IMR-90 (cell line): ENCODE measurements at regions not wholly inside any gene's neighbourhood (a gene's known extent, or its start where the extent isn't known, plus 50 kb on each side); places are given as distances from the start of the nearest gene placed in this dataset.

Experiments
- ATAC-seq: fragments of 200-7000 bp; cut with Tn5 transposase; 2 replicates; pipeline ENCODE4 v1.9.1; 2020; ENCODE audit warnings: low read depth, mild to moderate bottlenecking, moderate library complexity
- BruUV-seq: library from RNA; stranded (reverse); fragments of 400-500 nt; replicated peaks from 2 replicates; lab custom pipeline; 2021; lab: Mats Ljungman, UMichigan
- CTCF ChIA-PET: fragments of 300-600 bp; formaldehyde crosslinking; extraction: SDS; loops from one replicate; lab custom pipeline; 2021; ENCODE audit warnings: antibody characterized with exemption; lab: Yijun Ruan, JAX
- POLR2A ChIA-PET: fragments of 300-600 bp; sonication (Branson Sonifier 250); formaldehyde crosslinking; loops from one replicate; lab custom pipeline; 2022; ENCODE audit warnings: antibody characterized with exemption; ENCODE audit not compliant: unreplicated experiment; lab: Charles Lee
- DNase-seq: peaks from one replicate; pipeline ENCODE4 v3.0.0; 2013
- H2AFZ ChIP-seq: replicated peaks from 2 replicates; pipeline ENCODE3; 2013; ENCODE audit warnings: low read length, mild to moderate bottlenecking; ENCODE audit not compliant: poor library complexity
- H2AK5ac ChIP-seq: 2 replicates; pipeline ENCODE4 v1.6.1; 2013; ENCODE audit warnings: low read depth, low read length, inconsistent platforms
- H2AK9ac ChIP-seq: replicated peaks from 2 replicates; pipeline ENCODE3; 2013; ENCODE audit warnings: mild to moderate bottlenecking, low read depth, low read length, moderate library complexity; ENCODE audit not compliant: poor library complexity
- H2BK120ac ChIP-seq: 2 replicates; pipeline ENCODE4 v1.6.1; 2013; ENCODE audit warnings: low read depth, low read length, inconsistent platforms
- H2BK15ac ChIP-seq: 3 replicates; pipeline ENCODE4 v1.6.1; 2013; ENCODE audit warnings: low read depth, low read length, inconsistent platforms
- H2BK20ac ChIP-seq: 2 replicates; pipeline ENCODE4 v1.6.1; 2013; ENCODE audit warnings: low read depth, mild to moderate bottlenecking, inconsistent platforms, low read length, moderate library complexity
- H2BK5ac ChIP-seq: 2 replicates; pipeline ENCODE4 v1.6.1; 2013; ENCODE audit warnings: mild to moderate bottlenecking, low read depth, low read length, inconsistent platforms; ENCODE audit not compliant: poor library complexity, severe bottlenecking
- H3K14ac ChIP-seq: replicated peaks from 2 replicates; pipeline ENCODE4 v1.6.1; 2013; ENCODE audit warnings: low read depth, low read length, inconsistent platforms
- H3K18ac ChIP-seq: 2 replicates; pipeline ENCODE4 v1.6.1; 2013; ENCODE audit warnings: low read depth, low read length, control low read depth
- H3K23ac ChIP-seq: 2 replicates; pipeline ENCODE4 v1.6.1; 2013; ENCODE audit warnings: low read depth, low read length, inconsistent platforms
- H3K27ac ChIP-seq: 2 replicates; pipeline ENCODE4 v1.5.1; 2013; ENCODE audit warnings: mild to moderate bottlenecking, control low read depth, low read length; ENCODE audit not compliant: insufficient read depth
- H3K27me3 ChIP-seq: 2 replicates; pipeline ENCODE4 v1.6.1; 2013; ENCODE audit warnings: low read length; ENCODE audit not compliant: control insufficient read depth, insufficient read depth
- H3K36me3 ChIP-seq: 2 replicates; pipeline ENCODE4 v1.6.1; 2013; ENCODE audit warnings: low read length, mixed read lengths; ENCODE audit not compliant: control insufficient read depth, insufficient read depth
- H3K4ac ChIP-seq: 2 replicates; pipeline ENCODE4 v1.6.1; 2013; ENCODE audit warnings: low read depth, low read length, inconsistent platforms
- H3K4me1 ChIP-seq: 2 replicates; pipeline ENCODE4 v1.6.1; 2013; ENCODE audit warnings: low read length, mixed read lengths; ENCODE audit not compliant: control insufficient read depth, insufficient read depth
- H3K4me2 ChIP-seq: 2 replicates; pipeline ENCODE4 v1.6.1; 2013; ENCODE audit warnings: low read depth, mild to moderate bottlenecking, control low read depth, low read length, moderate library complexity
- H3K4me3 ChIP-seq: 2 replicates; pipeline ENCODE4 v1.5.1; 2013; ENCODE audit warnings: low read depth, mild to moderate bottlenecking, control low read depth, low read length, moderate library complexity; ENCODE audit not compliant: insufficient read depth
- H3K56ac ChIP-seq: 2 replicates; pipeline ENCODE4 v1.6.1; 2013; ENCODE audit warnings: low read length, inconsistent platforms; ENCODE audit not compliant: insufficient read depth; ENCODE audit errors: extremely low read depth
- H3K79me1 ChIP-seq, 2 experiments: 2 replicates each; pipeline ENCODE4 v1.6.1; 2013; ENCODE audit warnings: low read length in 2 of 2, inconsistent platforms in 1 of 2, low read depth in 1 of 2
- H3K9ac ChIP-seq: 2 replicates; pipeline ENCODE4 v1.6.1; 2013; ENCODE audit warnings: low read depth, low read length, control low read depth
- H3K9me1 ChIP-seq: 2 replicates; pipeline ENCODE4 v1.6.1; 2013; ENCODE audit warnings: low read length, inconsistent platforms; ENCODE audit not compliant: insufficient read depth
- H3K9me3 ChIP-seq: 2 replicates; pipeline ENCODE4 v1.6.1; 2013; ENCODE audit warnings: low read length; ENCODE audit not compliant: control insufficient read depth, insufficient read depth
- H4K20me1 ChIP-seq: 2 replicates; pipeline ENCODE4 v1.6.1; 2013; ENCODE audit warnings: low read length, inconsistent platforms; ENCODE audit not compliant: insufficient read depth
- H4K5ac ChIP-seq: 2 replicates; pipeline ENCODE4 v1.6.1; 2013; ENCODE audit warnings: mild to moderate bottlenecking, low read depth, low read length, control low read depth
- H4K8ac ChIP-seq, 2 experiments: 2 replicates each; pipeline ENCODE4 v1.6.1; 2013; ENCODE audit warnings: low read depth in 2 of 2, low read length in 2 of 2, control low read depth in 1 of 2, inconsistent platforms in 1 of 2
- H4K91ac ChIP-seq: 2 replicates; pipeline ENCODE4 v1.6.1; 2013; ENCODE audit warnings: low read depth, low read length, inconsistent platforms; ENCODE audit not compliant: insufficient read depth
- CEBPB ChIP-seq: IDR thresholded peaks from 2 replicates; pipeline ENCODE4 v1.6.1; 2012; ENCODE audit warnings: low read depth, low read length, improper control_type of control experiment
- RFX5 ChIP-seq: IDR thresholded peaks from 2 replicates; pipeline ENCODE4 v1.8.0; 2012; ENCODE audit warnings: low read depth, mild to moderate bottlenecking, low read length, moderate library complexity
- WGBS, 2 experiments: methylation state at CpG; one replicate each; pipeline versions ENCODE4 v1.1.5 to v1.1.7; 2013; ENCODE audit warnings: missing lambda C conversion rate in 2 of 2; ENCODE audit not compliant: insufficient read length in 1 of 2; ENCODE audit errors: extremely low coverage in 2 of 2; 5-methylcytosine and 5-hydroxymethylcytosine counted together
- dilution Hi-C: fragments of 300-500 bp; cut with HindIII; formaldehyde crosslinking; loops from one replicate; pipeline ENCODE4 v1.14.3; 2018; ENCODE audit warnings: low sequenced_read_pairs; ENCODE audit not compliant: unreplicated experiment
- in situ Hi-C: fragments of 300-500 bp; cut with MboI; formaldehyde crosslinking; loops from 3 replicates; pipeline ENCODE4 v1.14.3; 2019; ENCODE audit warnings: low sequenced_read_pairs, inconsistent platforms, mixed read lengths
- intact Hi-C: fragments of 100-400 bp; cut with micrococcal nuclease; formaldehyde crosslinking; loops from 2 replicates; pipeline ENCODE4 v1.10.0; 2022

- 0 out of 2 replicates have a peak, but pooled peaks have one; percentile 5 for TF ChIP-seq CEBPB
- no peak for TF ChIP-seq RFX5
- Histone ChIP-seq H3K27ac (no peak overlapping the region), H2BK5ac (no peak overlapping the region), H3K14ac (no peak overlapping the region), H2BK15ac (no peak overlapping the region), H3K4me2 (no peak overlapping the region), H3K18ac (no peak overlapping the region), H2AK5ac (no peak overlapping the region), H2AK9ac (no peak overlapping the region), H2BK20ac (no peak overlapping the region), H2BK120ac (no peak overlapping the region), H4K20me1 (no peaks in the 10 kb centered on the region), H4K8ac (no peak overlapping the region), H2AFZ (no peak overlapping the region), H3K9ac (no peak overlapping the region), H3K4me1 (no peaks in the 10 kb centered on the region), H3K79me1 (no peaks in the 10 kb centered on the region), H3K27me3 (no peaks in the 10 kb centered on the region; the same call in 1 of the 2 replicates), H3K23ac (0 out of 2 replicates have a peak overlapping the region, but pooled peaks have one; percentile 29), H3K9me3 (no peaks in the 10 kb centered on the region), H4K91ac (no peak overlapping the region), H3K36me3 (no peaks in the 10 kb centered on the region), H3K9me1 (no peaks in the 10 kb centered on the region), H3K4me3 (no peak overlapping the region), H4K5ac (no peak overlapping the region), H3K4ac (no peak overlapping the region), H3K56ac (no peak overlapping the region)
- 60% methylated on average over 1 of the region's 3 CpGs; no CpG with 5 or more reads in 1 of the 2 experiments for WGBS, 2 experiments
- intact Hi-C loops (loop anchor here (2.0 kb wide), 1 partner anchor 17 kb away; no protein-coding TSS in a partner anchor), in situ Hi-C loops (no loop called here), dilution Hi-C loops (no loop called here)
- no peak for DNase-seq
- ATAC-seq = no peak
- BruUV-seq = no TSS peak
- ChIA-PET CTCF (no interaction called here), POLR2A (no interaction called here)
These were observed 117.0 kb upstream of the UST start for GRCh38 chr6:148629592-148630465.
